ENCODE measurements at regions not wholly inside any gene's neighbourhood (a gene's known extent, or its start where the extent isn't known, plus 50 kb on each side); places are given as distances from the start of the nearest gene placed in this dataset.

DNA sequence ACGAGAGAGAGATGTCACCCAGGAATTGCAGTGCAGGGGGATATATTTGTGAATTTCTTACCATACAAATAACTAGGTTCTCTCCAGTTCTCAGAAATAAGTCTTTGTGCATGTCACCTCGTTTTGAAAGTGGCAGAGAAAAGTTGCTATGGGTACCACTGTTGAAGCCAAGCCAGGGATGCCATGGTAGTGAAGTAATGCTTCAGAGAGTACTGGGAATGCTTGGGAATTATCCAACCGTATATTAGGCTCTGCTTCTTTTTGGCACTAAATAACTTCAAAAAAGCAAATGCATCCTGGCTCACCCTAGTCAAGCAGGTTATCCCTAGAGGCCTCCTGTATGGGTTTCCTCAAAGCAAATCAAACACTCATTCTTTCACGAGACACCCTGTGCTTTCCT, 50.7 kb upstream of the DDX18 start:
- no peak for DNase-seq (ENCODE audit: extremely low read depth, low read depth)
- TF ChIP-seq CTCF (IDR thresholded peaks at IDR 0.05; ENCODE audit: low read depth, low read length, missing control alignments) = no peak
- H3K4me3 ChIP-seq (replicated peaks; ENCODE audit: low read depth, low read length) = no peak overlapping the region
